Bronchial epithelial cell (primary cell): ENCODE measurements at regions not wholly inside any gene's neighbourhood (a gene's known extent, or its start where the extent isn't known, plus 50 kb on each side); places are given as distances from the start of the nearest gene placed in this dataset.

Experiments used
- DNase-seq: peaks from one replicate; pipeline ENCODE4 v3.0.0-alpha.2; 2010; ENCODE audit warnings: low read depth
- FAIRE-seq: peaks from 2 replicates; lab custom pipeline; 2011; peaks lifted over from hg19 to GRCh38; lab: Jason Lieb, UNC
- H3K27me3 ChIP-seq: 2 replicates; pipeline ENCODE4 v1.5.1; 2011; ENCODE audit warnings: low read length; ENCODE audit not compliant: control insufficient read depth, insufficient read depth
- H3K36me3 ChIP-seq: 2 replicates; pipeline ENCODE4 v1.5.1; 2011; ENCODE audit warnings: low read length; ENCODE audit not compliant: control insufficient read depth, insufficient read depth
- H3K4me3 ChIP-seq: 2 replicates; pipeline ENCODE4 v1.5.1; 2011; ENCODE audit warnings: mild to moderate bottlenecking, low read depth, low read length, control low read depth
- CTCF ChIP-seq: IDR thresholded peaks from 2 replicates; pipeline ENCODE4 v1.5.1; 2011; ENCODE audit warnings: mild to moderate bottlenecking, moderate library complexity, low read length, control low read depth, inconsistent platforms; ENCODE audit not compliant: insufficient read depth, severe bottlenecking

GRCh38 chr9:86788456-86788855 lies 158.8 kb downstream of the GAS1 start:
- no peaks in the 10 kb centered on the region for H3K36me3 ChIP-seq
- TF ChIP-seq CTCF = no peak
- H3K27me3 ChIP-seq = no peaks in the 10 kb centered on the region
- DNase-seq (no peak), FAIRE-seq (no peak)
- no peak overlapping the region for H3K4me3 ChIP-seq

- Histone ChIP-seq H3K4me3 (no peak overlapping the region), H3K36me3 (no peaks in the 10 kb centered on the region), H3K27me3 (no peaks in the 10 kb centered on the region)
- DNase-seq (peak; percentile 12), FAIRE-seq (no peak)
- TF ChIP-seq CTCF = no peak
These were observed 163.4 kb downstream of the GAS1 start for GRCh38 chr9:86783884-86784283.

GRCh38 chr9:86782831-86783230 lies 164.5 kb downstream of the GAS1 start:
- no peak for TF ChIP-seq CTCF
- DNase-seq = no peak
- Histone ChIP-seq H3K27me3 (no peaks in the 10 kb centered on the region), H3K36me3 (no peaks in the 10 kb centered on the region), H3K4me3 (no peak overlapping the region)
- FAIRE-seq = no peak

GRCh38 chr9:86778761-86779160 lies 168.5 kb downstream of the GAS1 start:
- Histone ChIP-seq H3K4me3 (no peak overlapping the region), H3K27me3 (no peaks in the 10 kb centered on the region), H3K36me3 (no peaks in the 10 kb centered on the region)
- no peak for DNase-seq
- no peak for FAIRE-seq
- TF ChIP-seq CTCF = no peak

GRCh38 chr9:86775718-86776117 lies 171.6 kb downstream of the GAS1 start:
- no peak for TF ChIP-seq CTCF
- no peak for DNase-seq
- FAIRE-seq = no peak
- Histone ChIP-seq H3K36me3 (no peaks in the 10 kb centered on the region), H3K4me3 (no peak overlapping the region), H3K27me3 (no peaks in the 10 kb centered on the region)

GRCh38 chr9:86774116-86774515 lies 173.2 kb downstream of the GAS1 start:
- Histone ChIP-seq H3K4me3 (no peak overlapping the region), H3K36me3 (no peaks in the 10 kb centered on the region), H3K27me3 (no peaks in the 10 kb centered on the region)
- no peak for DNase-seq
- FAIRE-seq = no peak
- TF ChIP-seq CTCF = no peak
